ENCODE measurements at regions not wholly inside any gene's neighbourhood (a gene's known extent, or its start where the extent isn't known, plus 50 kb on each side); places are given as distances from the start of the nearest gene placed in this dataset.

DNA sequence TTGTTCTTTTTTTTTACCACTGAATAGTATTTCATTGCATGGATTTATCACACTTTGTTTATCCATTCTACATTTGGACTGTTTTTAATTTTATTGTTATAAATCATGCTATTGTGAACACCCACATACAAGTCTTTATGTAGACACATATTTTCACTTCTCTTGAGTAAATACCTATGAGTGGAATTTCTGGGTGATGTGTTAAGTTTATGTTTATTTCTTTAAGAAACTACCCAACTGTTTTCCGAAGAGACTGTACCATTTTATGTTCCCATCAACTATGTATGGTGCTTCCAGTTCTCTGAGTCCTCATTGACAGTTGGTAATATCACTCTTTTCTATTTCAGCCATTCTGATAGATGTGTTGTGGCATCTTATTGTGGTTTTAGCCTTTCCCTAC, 54.0 kb downstream of the RIN2 start:
- Mint-ChIP-seq H3K4me1 (peaks cover 64% of the 10 kb centered on the region), H3K9me3 (ENCODE audit: insufficient read depth) (no peaks in the 10 kb centered on the region), H3K27me3 (no peaks in the 10 kb centered on the region), H3K4me3 (no peak overlapping the region), H3K27ac (no peak overlapping the region)
- Histone ChIP-seq H3K4me1 (ENCODE audit: control insufficient read depth in 2 of 2, insufficient read depth in 2 of 2, low read length in 2 of 2) (peaks cover 43 to 48% of the 10 kb centered on the region in 2 donors), H3K9me3 (ENCODE audit: control extremely low read depth in 1 of 3, control insufficient read depth in 2 of 3, insufficient read depth in 1 of 3, low read length in 2 of 3) (no peaks in the 10 kb centered on the region), H3K79me2 (ENCODE audit: control insufficient read depth, insufficient read depth, low read length) (no peaks in the 10 kb centered on the region), H4K20me1 (ENCODE audit: control insufficient read depth, insufficient read depth, low read length, poor library complexity, severe bottlenecking) (no peaks in the 10 kb centered on the region), H3K27ac (ENCODE audit: low read length in 2 of 2) (no peak overlapping the region), H3K27me3 (replicated peaks in 1 of 4; ENCODE audit: control extremely low read depth in 1 of 4, control insufficient read depth in 3 of 4, insufficient read depth in 4 of 4, low read length in 3 of 4) (no peaks in the 10 kb centered on the region), H3K4me2 (replicated peaks; ENCODE audit: low read depth, low read length, poor library complexity, severe bottlenecking) (no peak overlapping the region), H3K9ac (ENCODE audit: low read length) (no peak overlapping the region), H3K4me3 (ENCODE audit: control extremely low read depth in 1 of 5, extremely low read depth in 1 of 5, insufficient read depth in 1 of 5, low read depth in 2 of 5, low read length in 4 of 5) (no peak overlapping the region), H2AFZ (ENCODE audit: insufficient read depth, low read depth, low read length, poor library complexity, severe bottlenecking) (no peak overlapping the region), H3K36me3 (replicated peaks in 1 of 2; ENCODE audit: control extremely low read depth in 1 of 2, control insufficient read depth in 1 of 2, extremely low read depth in 1 of 2, insufficient read depth in 2 of 2, low read length in 1 of 2) (no peaks in the 10 kb centered on the region)
- WGBS (ENCODE audit: insufficient coverage): no CpG with 5 or more reads among the region's 1 CpG
- ChIA-PET CTCF (interaction anchor here (0.6 to 2.0 kb wide), 10 partner anchors 11 to 183 kb away, joined by 3 to 6 read pairs (median 5); no protein-coding TSS in a partner anchor), POLR2A (no interaction called here)
- intact Hi-C loops (cut with micrococcal nuclease): loop anchor here (10.0 kb wide), 2 partner anchors 103 to 203 kb away; partner anchors contain the start of gene NAA20
- no peak for ATAC-seq (ENCODE audit: low read depth)
- DNase-seq: no peak
- TF ChIP-seq, protein P1, sequence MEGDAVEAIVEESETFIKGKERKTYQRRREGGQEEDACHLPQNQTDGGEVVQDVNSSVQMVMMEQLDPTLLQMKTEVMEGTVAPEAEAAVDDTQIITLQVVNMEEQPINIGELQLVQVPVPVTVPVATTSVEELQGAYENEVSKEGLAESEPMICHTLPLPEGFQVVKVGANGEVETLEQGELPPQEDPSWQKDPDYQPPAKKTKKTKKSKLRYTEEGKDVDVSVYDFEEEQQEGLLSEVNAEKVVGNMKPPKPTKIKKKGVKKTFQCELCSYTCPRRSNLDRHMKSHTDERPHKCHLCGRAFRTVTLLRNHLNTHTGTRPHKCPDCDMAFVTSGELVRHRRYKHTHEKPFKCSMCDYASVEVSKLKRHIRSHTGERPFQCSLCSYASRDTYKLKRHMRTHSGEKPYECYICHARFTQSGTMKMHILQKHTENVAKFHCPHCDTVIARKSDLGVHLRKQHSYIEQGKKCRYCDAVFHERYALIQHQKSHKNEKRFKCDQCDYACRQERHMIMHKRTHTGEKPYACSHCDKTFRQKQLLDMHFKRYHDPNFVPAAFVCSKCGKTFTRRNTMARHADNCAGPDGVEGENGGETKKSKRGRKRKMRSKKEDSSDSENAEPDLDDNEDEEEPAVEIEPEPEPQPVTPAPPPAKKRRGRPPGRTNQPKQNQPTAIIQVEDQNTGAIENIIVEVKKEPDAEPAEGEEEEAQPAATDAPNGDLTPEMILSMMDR (IDR thresholded peaks at IDR 0.05): no peak
- TF ChIP-seq EZH2 (IDR thresholded peaks at IDR 0.05; ENCODE audit: borderline replicate concordance, insufficient read depth, low read depth, low read length, poor library complexity, severe bottlenecking): no peak

DNA sequence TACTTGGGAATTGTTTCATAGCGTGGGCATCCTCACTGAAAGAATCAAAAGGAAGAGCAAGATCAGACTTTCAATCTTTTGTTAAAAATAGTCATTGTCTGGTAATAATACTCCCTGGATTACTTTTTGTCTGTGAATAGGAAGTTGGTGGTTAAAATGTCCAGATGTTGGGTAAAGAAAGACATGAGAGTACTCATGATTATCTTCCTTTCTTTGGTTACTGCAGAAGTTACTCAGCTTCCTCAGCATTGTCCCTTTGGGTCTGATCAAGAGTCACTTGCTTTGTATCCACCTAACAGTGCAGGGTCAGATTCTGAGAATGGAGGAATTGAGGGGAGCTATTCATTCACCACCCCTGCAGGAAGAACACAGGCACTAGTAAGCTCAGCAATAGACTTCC, 54.6 kb downstream of the RIN2 start:
- no peak overlapping the region for H3K27ac ChIP-seq (ENCODE audit: low read length in 2 of 2)
- ChIA-PET CTCF (interaction anchor here (0.5 to 2.0 kb wide), 7 partner anchors 15 to 1918 kb away, joined by 3 to 6 read pairs (median 5); no protein-coding TSS in a partner anchor), POLR2A (no interaction called here)
- Mint-ChIP-seq H3K27me3 (no peaks in the 10 kb centered on the region), H3K9me3 (ENCODE audit: insufficient read depth) (no peaks in the 10 kb centered on the region), H3K4me1 (peaks cover 64% of the 10 kb centered on the region), H3K27ac (no peak overlapping the region), H3K4me3 (no peak overlapping the region)
- H3K79me2 ChIP-seq (ENCODE audit: control insufficient read depth, insufficient read depth, low read length): no peaks in the 10 kb centered on the region
- peaks cover 41 to 42% of the 10 kb centered on the region in 2 donors for H3K4me1 ChIP-seq (ENCODE audit: control insufficient read depth in 2 of 2, insufficient read depth in 2 of 2, low read length in 2 of 2)
- H3K9me3 ChIP-seq (ENCODE audit: control extremely low read depth in 1 of 3, control insufficient read depth in 2 of 3, insufficient read depth in 1 of 3, low read length in 2 of 3): no peaks in the 10 kb centered on the region
- no peak overlapping the region for H3K4me2 ChIP-seq (replicated peaks; ENCODE audit: low read depth, low read length, poor library complexity, severe bottlenecking)
- H4K20me1 ChIP-seq (ENCODE audit: control insufficient read depth, insufficient read depth, low read length, poor library complexity, severe bottlenecking): no peaks in the 10 kb centered on the region
- TF ChIP-seq EZH2 (IDR thresholded peaks at IDR 0.05; ENCODE audit: borderline replicate concordance, insufficient read depth, low read depth, low read length, poor library complexity, severe bottlenecking): no peak
- TF ChIP-seq, protein P1 (IDR thresholded peaks at IDR 0.05): no peak
- ATAC-seq (ENCODE audit: low read depth) (no peak), DNase-seq (no peak)
- no peak overlapping the region for H3K4me3 ChIP-seq (ENCODE audit: control extremely low read depth in 1 of 5, extremely low read depth in 1 of 5, insufficient read depth in 1 of 5, low read depth in 2 of 5, low read length in 4 of 5)
- no peaks in the 10 kb centered on the region for H3K36me3 ChIP-seq (replicated peaks in 1 of 2; ENCODE audit: control extremely low read depth in 1 of 2, control insufficient read depth in 1 of 2, extremely low read depth in 1 of 2, insufficient read depth in 2 of 2, low read length in 1 of 2)
- no peaks in the 10 kb centered on the region for H3K27me3 ChIP-seq (replicated peaks in 1 of 4; ENCODE audit: control extremely low read depth in 1 of 4, control insufficient read depth in 3 of 4, insufficient read depth in 4 of 4, low read length in 3 of 4)
- H2AFZ ChIP-seq (ENCODE audit: insufficient read depth, low read depth, low read length, poor library complexity, severe bottlenecking): no peak overlapping the region
- intact Hi-C loops (cut with micrococcal nuclease): loop anchor here (10.0 kb wide), 2 partner anchors 102 to 202 kb away; partner anchors contain the start of gene NAA20
- no peak overlapping the region for H3K9ac ChIP-seq (ENCODE audit: low read length)
- no CpG with 5 or more reads among the region's 1 CpG for WGBS (ENCODE audit: insufficient coverage)
